Stomach (tissue), 4 donors: ENCODE measurements at regions not wholly inside any gene's neighbourhood (a gene's known extent, or its start where the extent isn't known, plus 50 kb on each side); places are given as distances from the start of the nearest gene placed in this dataset.

ENCODE experiments used
- CTCF ChIP-seq, 7 experiments: fragments of 450-650 bp in 4 of 7; fragments of 200-600 bp in 3 of 7; sonication (generic) in 3 of 7; IDR thresholded peaks; one replicate each; pipeline ENCODE4 v1.5.1; 2016 to 2019; ENCODE audit warnings: antibody characterized with exemption in 7 of 7, control low read depth in 2 of 7, mild to moderate bottlenecking in 1 of 7
- EP300 ChIP-seq: sonication (generic); formaldehyde crosslinking; IDR thresholded peaks from one replicate; pipeline ENCODE4 v1.6.1; 2017; ENCODE audit warnings: antibody characterized with exemption
- POLR2A ChIP-seq, 4 donors: fragments of 450-650 bp; IDR thresholded peaks; one replicate each; pipeline ENCODE4 v1.6.1; 2016; ENCODE audit warnings: antibody characterized with exemption in 4 of 4, control low read depth in 2 of 4, mild to moderate bottlenecking in 1 of 4, moderate library complexity in 1 of 4
- POLR2AphosphoS5 ChIP-seq, 3 donors: sonication (generic); formaldehyde crosslinking; IDR thresholded peaks; one replicate each; pipeline ENCODE4 v1.6.1; 2016; ENCODE audit warnings: antibody characterized with exemption in 3 of 3

DNA sequence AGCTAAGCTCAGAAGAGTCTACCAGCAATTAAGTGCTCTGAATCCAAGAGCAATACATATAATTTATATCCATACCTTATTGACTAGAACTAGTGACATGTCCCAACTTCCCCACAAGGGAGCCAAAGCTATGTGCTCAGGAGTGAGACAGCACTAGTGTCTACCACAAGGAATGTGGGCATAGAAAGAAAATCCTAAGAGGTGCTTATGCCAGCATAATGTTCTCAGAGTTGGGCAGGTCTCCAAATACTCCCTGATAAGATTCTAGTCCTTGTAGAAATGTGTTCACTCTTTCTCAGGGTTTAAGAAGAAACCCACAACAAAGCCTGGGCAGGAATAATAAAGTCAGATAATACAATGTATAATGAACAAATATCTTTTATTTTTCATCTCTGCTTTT is 275.1 kb downstream of the BRINP1 start:
- TF ChIP-seq CTCF (IDR thresholded peaks at IDR 0.05) (no peak), POLR2AphosphoS5 (IDR thresholded peaks at IDR 0.05) (no peak), EP300 (no peak), POLR2A (IDR thresholded peaks at IDR 0.05) (no peak)
